Activated naive CD4-positive, alpha-beta T cell treated with anti-CD3 and anti-CD28 coated beads, Interleukin-2, amount 50 U/mL, for 72 hours (primary cell): ENCODE measurements at regions not wholly inside any gene's neighbourhood (a gene's known extent, or its start where the extent isn't known, plus 50 kb on each side); places are given as distances from the start of the nearest gene placed in this dataset.
"Not testable (repeated sequence)": the region's sequence is repeated elsewhere in the genome, so short reads cannot be mapped to it uniquely, and the experiment has no call there.

Experiments
- ATAC-seq, 2 donors: fragments of 150-1000 bp; cut with Tn5 transposase; 2 replicates each; pipeline ENCODE4 v1.10.0; 2021; ENCODE audit warnings: mild to moderate bottlenecking in 2 of 2, moderate library complexity in 2 of 2
- DNase-seq, 2 donors: peaks; one replicate each; pipeline ENCODE4 v3.0.0; 2021 to 2022; ENCODE audit warnings: low spot score in 2 of 2
- H3K27ac Mint-ChIP-seq, 2 donors: one replicate each; pipeline ENCODE4 v1.8.0; 2022; ENCODE audit warnings: mild to moderate bottlenecking in 2 of 2, mixed read lengths in 2 of 2
- H3K36me3 Mint-ChIP-seq, 2 donors: one replicate each; pipeline ENCODE4 v1.8.0; 2022; ENCODE audit warnings: mixed read lengths in 2 of 2
- H3K9me3 Mint-ChIP-seq, 2 donors: one replicate each; pipeline ENCODE4 v1.8.0; 2022; ENCODE audit warnings: mixed read lengths in 2 of 2

DNA sequence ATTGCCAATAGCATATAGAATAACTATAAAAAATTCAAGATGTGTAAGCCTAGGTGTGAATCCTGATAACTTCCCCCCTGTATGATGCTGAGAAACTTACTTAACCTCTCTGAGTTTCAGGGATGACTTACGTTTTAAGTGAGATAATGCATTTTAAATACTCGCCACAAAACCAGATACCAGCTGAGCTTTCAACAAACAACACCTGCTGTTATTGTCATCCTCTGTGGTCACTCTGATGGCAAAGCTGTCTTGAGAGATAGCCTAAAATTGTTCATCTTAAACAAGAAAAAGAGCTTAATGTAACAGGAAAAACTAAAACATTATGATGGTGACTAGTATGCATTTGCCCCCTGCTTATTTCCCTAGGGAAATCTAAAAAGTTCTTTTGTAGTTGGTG is 131.5 kb downstream of the RAD51AP2 start:
- Mint-ChIP-seq H3K36me3 (peaks cover 0 to 2% of the 10 kb centered on the region in 2 donors), H3K27ac (no peak overlapping the region), H3K9me3 (peaks cover 6% of the 10 kb centered on the region in 2 donors)
- DNase-seq (no peak), ATAC-seq (no peak)

GRCh38 chr2:17380003-17380402 is 138.2 kb downstream of the RAD51AP2 start:
- ATAC-seq (no peak), DNase-seq (no peak)
- H3K27ac Mint-ChIP-seq = no peak overlapping the region
- H3K9me3 Mint-ChIP-seq = peaks cover 16 to 21% of the 10 kb centered on the region in 2 donors
- H3K36me3 Mint-ChIP-seq = peaks cover 0 to 7% of the 10 kb centered on the region in 2 donors

DNA sequence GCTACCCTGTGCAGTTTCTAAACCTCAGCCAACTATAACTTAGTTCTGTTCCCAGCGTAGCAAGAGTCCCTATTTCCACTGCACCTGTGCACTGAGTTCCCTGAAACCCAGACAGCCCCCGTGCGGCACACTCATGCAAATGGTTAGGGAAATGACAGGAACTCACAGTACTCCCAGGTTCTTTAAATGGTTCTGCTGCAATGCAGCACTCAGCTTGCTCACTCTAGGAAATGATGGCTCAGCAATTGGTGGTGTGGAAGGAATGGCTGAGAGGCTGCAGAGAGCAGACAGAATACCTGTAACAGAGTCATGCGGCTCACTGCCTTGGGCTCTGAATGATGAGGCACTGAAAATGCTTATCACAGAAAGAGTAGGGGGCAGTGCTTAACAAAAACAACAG is 143.0 kb downstream of the RAD51AP2 start:
- peaks cover 15 to 21% of the 10 kb centered on the region in 2 donors for H3K9me3 Mint-ChIP-seq
- DNase-seq = no peak
- H3K36me3 Mint-ChIP-seq = no peaks in the 10 kb centered on the region
- ATAC-seq = no peak
- no peak overlapping the region for H3K27ac Mint-ChIP-seq

GRCh38 chr2:17373741-17374140 is 144.5 kb downstream of the RAD51AP2 start:
- Mint-ChIP-seq H3K9me3 (peaks cover 10 to 21% of the 10 kb centered on the region in 2 donors), H3K36me3 (no peaks in the 10 kb centered on the region), H3K27ac (no peak overlapping the region)
- DNase-seq (no peak), ATAC-seq (no peak)

DNA sequence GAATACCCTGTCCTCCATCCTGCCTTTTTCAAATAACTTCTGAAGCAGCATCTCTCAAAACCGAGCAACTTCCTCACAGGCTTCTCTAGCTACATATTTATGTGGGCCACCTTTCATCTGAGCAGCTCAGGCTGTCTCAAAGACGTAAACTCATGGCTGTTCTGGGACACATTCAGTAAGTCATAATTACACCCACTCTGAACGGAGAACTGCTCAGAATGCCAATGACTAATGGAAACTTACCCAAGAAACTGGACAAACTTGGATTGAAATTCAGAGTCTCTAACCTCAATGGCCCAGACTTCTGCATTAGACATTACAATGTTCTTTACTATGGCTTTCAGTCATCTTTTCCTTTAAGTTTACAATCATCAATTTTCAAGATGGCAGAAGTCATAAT is 145.2 kb downstream of the RAD51AP2 start:
- DNase-seq (no peak), ATAC-seq (no peak)
- Mint-ChIP-seq H3K9me3 (peaks cover 10 to 16% of the 10 kb centered on the region in 2 donors), H3K27ac (no peak overlapping the region), H3K36me3 (no peaks in the 10 kb centered on the region)

- Mint-ChIP-seq H3K36me3 (no peaks in the 10 kb centered on the region), H3K27ac (no peak overlapping the region), H3K9me3 (peaks cover 24 to 28% of the 10 kb centered on the region in 2 donors)
- ATAC-seq (no peak), DNase-seq (no peak)
Observed at GRCh38 chr2:17363846-17364245, 154.4 kb downstream of the RAD51AP2 start.

DNA sequence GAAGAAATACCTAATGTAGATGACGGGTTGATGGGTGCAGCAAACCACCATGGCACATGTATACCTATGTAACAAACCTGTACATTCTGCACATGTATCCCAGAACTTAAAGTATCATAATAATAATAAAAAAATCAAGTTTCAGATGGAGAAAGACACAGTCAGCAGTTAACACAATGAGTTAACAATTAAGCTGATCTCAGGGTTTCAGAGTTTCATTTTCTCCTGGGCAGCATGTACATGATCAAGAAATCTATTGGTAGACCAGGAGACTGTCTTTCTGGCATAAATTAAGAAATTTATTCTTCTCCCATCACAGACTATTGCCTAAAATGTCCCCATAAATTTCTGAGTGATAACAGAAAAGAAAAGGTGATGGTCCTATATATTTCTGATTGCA is 155.3 kb downstream of the RAD51AP2 start:
- DNase-seq (no peak), ATAC-seq (no peak)
- H3K36me3 Mint-ChIP-seq = no peaks in the 10 kb centered on the region
- H3K27ac Mint-ChIP-seq = no peak overlapping the region
- peaks cover 22 to 27% of the 10 kb centered on the region in 2 donors for H3K9me3 Mint-ChIP-seq

DNA sequence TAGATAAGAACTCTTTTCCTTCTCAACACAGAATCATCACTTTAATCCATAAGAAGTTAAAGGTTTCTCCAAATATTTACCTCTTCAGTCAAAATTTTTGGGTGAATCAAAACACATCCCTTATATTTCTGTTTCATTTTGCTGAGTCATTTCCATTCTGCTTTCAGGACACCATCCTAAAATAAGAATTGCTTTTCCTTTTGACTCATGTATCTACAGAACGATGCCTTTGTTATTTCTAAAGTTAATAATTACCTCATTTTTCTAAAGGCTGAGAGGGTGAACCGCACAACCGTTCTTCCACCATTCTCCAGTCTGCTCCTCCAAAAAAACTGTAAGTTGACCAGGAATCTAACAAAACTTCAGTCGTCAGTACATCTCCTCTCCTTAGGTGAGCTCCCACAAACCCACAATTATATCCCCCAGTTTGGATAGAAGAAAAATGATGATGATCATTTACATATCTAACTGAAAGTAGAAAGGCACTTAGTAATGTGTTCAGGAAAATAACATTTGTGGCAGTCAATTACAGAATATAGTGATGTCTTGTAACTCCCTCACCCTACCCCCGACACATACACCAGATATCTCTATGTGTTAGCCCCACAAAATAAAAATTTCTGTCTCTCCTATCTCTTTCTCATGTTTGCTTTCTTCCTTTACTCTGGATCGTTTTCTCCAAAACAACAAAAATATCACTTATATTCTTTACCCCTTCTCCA is 162.5 kb downstream of the RAD51AP2 start:
- DNase-seq (no peak), ATAC-seq (no peak)
- H3K9me3 Mint-ChIP-seq = peaks cover 4 to 8% of the 10 kb centered on the region in 2 donors
- H3K27ac Mint-ChIP-seq = no peak overlapping the region
- H3K36me3 Mint-ChIP-seq = no peaks in the 10 kb centered on the region

- Mint-ChIP-seq H3K27ac (no peak overlapping the region), H3K9me3 (peaks cover 3 to 4% of the 10 kb centered on the region in 2 donors), H3K36me3 (no peaks in the 10 kb centered on the region)
- ATAC-seq (no peak), DNase-seq (no peak)
Observed at GRCh38 chr2:17353263-17353662, 165.0 kb downstream of the RAD51AP2 start.

DNA sequence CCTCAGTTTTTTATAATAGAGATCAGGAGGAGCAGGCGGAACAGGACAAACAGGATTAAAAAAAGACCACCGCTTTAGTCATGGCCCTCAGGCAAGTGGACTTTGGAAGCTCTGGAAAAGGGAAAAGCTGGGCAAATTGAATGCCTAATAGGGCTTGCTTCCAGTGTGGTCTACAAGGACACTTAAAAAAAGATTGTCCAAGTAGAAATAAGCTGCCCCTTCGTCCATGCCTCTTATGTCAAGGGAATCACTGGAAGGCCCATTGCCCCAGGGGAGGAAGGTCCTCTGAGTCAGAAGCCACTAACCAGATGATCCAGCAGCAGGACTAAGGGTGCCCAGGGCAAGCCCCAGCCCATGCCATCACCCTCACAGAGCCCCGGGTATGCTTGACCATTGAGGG is 175.5 kb downstream of the RAD51AP2 start:
- not testable (repeated sequence) for H3K27ac Mint-ChIP-seq, DNase-seq, ATAC-seq, H3K36me3 Mint-ChIP-seq
- peaks cover 9 to 14% of the 10 kb centered on the region in 2 donors for H3K9me3 Mint-ChIP-seq

DNA sequence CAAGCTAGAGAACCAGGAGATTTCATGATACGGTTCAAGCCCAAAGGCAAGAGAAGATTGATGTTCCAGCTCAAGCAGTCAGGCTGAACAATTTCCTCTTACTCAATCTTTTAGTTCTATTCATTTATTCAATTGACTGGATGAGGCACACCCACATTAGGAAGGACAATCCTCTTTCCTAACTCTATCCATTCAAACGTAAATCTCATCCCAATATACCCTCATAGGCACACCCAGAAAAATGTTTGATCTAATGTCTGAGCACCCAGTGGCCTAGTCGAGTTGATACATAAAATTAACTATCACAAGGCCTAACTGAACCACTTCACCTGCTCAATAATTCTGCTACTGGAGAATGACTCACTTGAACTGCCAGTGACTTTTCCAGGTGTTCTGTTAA is 180.7 kb downstream of the RAD51AP2 start:
- ATAC-seq (no peak), DNase-seq (no peak)
- no peak overlapping the region for H3K27ac Mint-ChIP-seq
- no peaks in the 10 kb centered on the region for H3K36me3 Mint-ChIP-seq
- H3K9me3 Mint-ChIP-seq = peaks cover 13 to 15% of the 10 kb centered on the region in 2 donors

- no peak overlapping the region for H3K27ac Mint-ChIP-seq
- DNase-seq (no peak), ATAC-seq (no peak)
- no peaks in the 10 kb centered on the region for H3K36me3 Mint-ChIP-seq
- H3K9me3 Mint-ChIP-seq = peaks cover 9 to 15% of the 10 kb centered on the region in 2 donors
Observed at GRCh38 chr2:17336458-17336857, 181.8 kb downstream of the RAD51AP2 start.

DNA sequence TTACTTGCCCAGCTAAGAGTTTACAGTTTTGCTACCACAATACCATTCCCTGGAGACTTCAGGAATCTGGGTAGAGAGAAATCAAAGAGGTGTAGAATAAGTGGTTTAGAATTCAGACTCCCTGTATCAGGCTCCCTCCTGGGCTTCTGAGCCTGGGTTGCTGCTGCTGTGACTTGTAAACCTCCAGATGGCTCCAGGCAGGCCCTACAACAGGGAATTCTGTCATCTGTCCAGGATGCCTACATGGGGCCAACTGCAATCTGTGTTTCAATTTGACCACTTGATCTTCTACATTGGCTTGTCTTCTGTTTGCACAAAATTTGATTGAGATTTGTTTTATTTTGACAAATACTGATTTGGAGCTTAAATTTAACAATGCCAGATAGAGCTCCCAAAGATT is 183.9 kb downstream of the RAD51AP2 start:
- Mint-ChIP-seq H3K9me3 (peaks cover 5 to 10% of the 10 kb centered on the region in 2 donors), H3K27ac (no peak overlapping the region), H3K36me3 (no peaks in the 10 kb centered on the region)
- ATAC-seq (no peak), DNase-seq (no peak)

GRCh38 chr2:17331636-17332035 is 186.6 kb downstream of the RAD51AP2 start:
- Mint-ChIP-seq H3K27ac (no peak overlapping the region), H3K9me3 (peaks cover 9% of the 10 kb centered on the region in 2 donors), H3K36me3 (no peaks in the 10 kb centered on the region)
- no peak for DNase-seq
- ATAC-seq = no peak

GRCh38 chr2:17328161-17328560 is 190.1 kb downstream of the RAD51AP2 start:
- ATAC-seq (no peak), DNase-seq (no peak)
- peaks cover 8 to 13% of the 10 kb centered on the region in 2 donors for H3K9me3 Mint-ChIP-seq
- no peaks in the 10 kb centered on the region for H3K36me3 Mint-ChIP-seq
- H3K27ac Mint-ChIP-seq = no peak overlapping the region

DNA sequence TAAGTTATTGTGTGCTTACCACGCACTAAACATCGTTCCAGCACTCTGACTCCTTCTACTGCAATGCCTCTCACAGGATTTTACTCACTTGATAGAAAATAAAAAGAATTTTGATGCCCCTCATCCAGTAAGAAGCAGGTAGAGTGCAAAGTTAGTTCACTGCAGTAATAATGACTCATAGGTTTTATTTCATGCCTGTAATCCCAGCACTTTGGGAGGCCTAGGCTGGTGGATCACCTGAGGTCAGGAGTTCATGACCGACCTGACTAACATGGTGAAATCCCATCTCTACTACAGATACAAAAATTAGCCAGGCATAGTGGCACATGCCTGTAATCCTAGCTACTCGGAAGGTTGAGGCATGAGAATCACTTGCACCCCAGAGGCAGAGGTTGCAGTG is 190.6 kb downstream of the RAD51AP2 start:
- H3K9me3 Mint-ChIP-seq = peaks cover 8 to 9% of the 10 kb centered on the region in 2 donors
- no peak overlapping the region for H3K27ac Mint-ChIP-seq
- no peak for DNase-seq
- no peaks in the 10 kb centered on the region for H3K36me3 Mint-ChIP-seq
- ATAC-seq = no peak

GRCh38 chr2:17326717-17327116 is 191.5 kb downstream of the RAD51AP2 start:
- DNase-seq (no peak), ATAC-seq (no peak)
- Mint-ChIP-seq H3K9me3 (peaks cover 9 to 14% of the 10 kb centered on the region in 2 donors), H3K36me3 (no peaks in the 10 kb centered on the region), H3K27ac (no peak overlapping the region)

DNA sequence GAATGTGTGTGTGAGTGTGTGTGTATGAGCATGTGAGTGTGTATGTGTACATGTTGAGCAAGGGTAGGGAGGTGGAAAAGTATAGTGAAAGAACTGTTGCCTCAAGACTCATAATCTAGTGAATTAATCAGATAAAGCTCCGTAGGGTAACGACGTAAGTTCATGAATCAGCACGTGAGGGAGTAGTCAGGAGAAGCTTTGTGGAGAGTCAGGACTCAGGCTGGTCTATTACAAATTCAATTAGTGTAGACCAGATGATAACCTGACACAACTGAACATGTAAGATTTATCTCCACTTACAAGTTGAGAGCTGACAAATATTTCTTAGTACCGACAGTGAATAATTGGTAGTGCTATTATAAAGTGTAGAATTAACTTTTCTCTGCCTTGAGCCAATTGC is 194.5 kb downstream of the RAD51AP2 start:
- DNase-seq = no peak
- peaks cover 12 to 16% of the 10 kb centered on the region in 2 donors for H3K9me3 Mint-ChIP-seq
- ATAC-seq = no peak
- H3K36me3 Mint-ChIP-seq = no peaks in the 10 kb centered on the region
- H3K27ac Mint-ChIP-seq = no peak overlapping the region
